ENCODE measurements at regions not wholly inside any gene's neighbourhood (a gene's known extent, or its start where the extent isn't known, plus 50 kb on each side); places are given as distances from the start of the nearest gene placed in this dataset.

- DNase-seq (ENCODE audit: low read depth in 1 of 2, low spot score in 1 of 2), result no peak
These were observed 59.1 kb upstream of the TMEM244 start for GRCh38 chr6:129920103-129920798.

- DNase-seq (ENCODE audit: low read depth in 1 of 2, low spot score in 1 of 2), result no peak
These were observed 50.6 kb upstream of the TMEM244 start for GRCh38 chr6:129911732-129912131.
